NK-92 (cell line): ENCODE measurements at regions not wholly inside any gene's neighbourhood (a gene's known extent, or its start where the extent isn't known, plus 50 kb on each side); places are given as distances from the start of the nearest gene placed in this dataset.
"Not testable (repeated sequence)": the region's sequence is repeated elsewhere in the genome, so short reads cannot be mapped to it uniquely, and the experiment has no call there.

Experiments used
- DNase-seq: peaks from one replicate; lab custom pipeline; 2025; ENCODE audit not compliant: unreplicated experiment; lab: John Stamatoyannopoulos, UW

DNA sequence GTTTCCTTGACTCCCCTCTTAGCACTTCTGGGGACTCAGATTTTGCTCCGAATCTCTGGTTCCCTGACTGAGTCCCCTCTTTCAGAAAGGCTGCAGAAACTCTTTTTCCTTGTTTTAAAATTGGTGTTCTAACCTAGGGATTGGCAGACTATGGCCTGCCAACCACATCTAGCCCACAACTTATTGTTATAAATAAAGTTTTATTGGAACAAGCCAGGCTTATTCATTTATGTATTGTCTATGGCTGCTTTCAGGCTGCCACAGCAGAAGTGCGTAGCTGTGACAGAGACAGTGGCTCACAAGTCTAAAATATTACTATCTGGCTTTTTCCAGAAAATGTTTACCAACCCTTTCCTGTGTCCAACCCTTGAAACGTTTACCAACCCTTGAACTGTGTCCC, 81.7 kb downstream of the IER5 start:
- DNase-seq: no peak

- DNase-seq: no peak
Measured at GRCh38 chr1:181172082-181172481, 83.6 kb downstream of the IER5 start.

GRCh38 chr1:181173761-181174447, 85.4 kb downstream of the IER5 start:
- no peak for DNase-seq

GRCh38 chr1:181174861-181175260, 86.4 kb downstream of the IER5 start:
- DNase-seq: no peak

- DNase-seq: no peak
Measured at GRCh38 chr1:181175356-181175910, 86.9 kb downstream of the IER5 start.

GRCh38 chr1:181175955-181176354, 87.5 kb downstream of the IER5 start:
- DNase-seq: no peak

- no peak for DNase-seq
Measured at GRCh38 chr1:181178241-181178879, 89.9 kb downstream of the IER5 start.

DNA sequence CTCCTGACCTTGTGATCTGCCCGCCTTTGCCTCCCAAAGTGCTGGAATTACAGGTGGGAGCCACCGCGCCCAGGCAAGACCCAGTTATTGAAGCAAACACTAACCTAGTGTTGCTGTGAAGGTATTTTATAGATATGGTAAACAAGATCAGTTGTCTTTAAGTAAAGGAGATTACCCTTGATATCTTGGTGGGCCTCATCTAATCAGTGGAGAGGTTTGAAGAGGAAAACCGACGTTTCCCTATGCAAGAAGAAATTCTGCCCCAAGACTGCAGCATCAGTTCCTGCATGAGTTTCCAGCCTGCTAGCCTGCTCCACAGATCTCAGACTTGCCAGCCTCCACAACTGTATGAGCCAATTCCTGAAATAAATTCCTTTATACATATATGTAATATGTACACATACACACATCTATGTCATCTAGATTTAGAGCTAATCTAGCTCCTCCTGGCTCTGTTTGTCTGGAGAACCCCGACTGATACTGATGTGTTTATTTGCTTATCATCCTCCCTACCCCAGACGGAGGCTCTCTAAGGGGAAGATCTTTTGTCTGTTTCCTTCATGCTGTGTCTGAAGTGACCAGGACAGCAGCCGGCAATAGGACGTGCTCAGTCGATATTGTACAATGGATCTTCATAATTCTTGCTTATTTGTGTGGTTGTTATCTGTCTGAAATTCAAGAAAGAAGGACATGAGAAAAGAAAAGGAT, 90.9 kb downstream of the IER5 start:
- no peak for DNase-seq

DNA sequence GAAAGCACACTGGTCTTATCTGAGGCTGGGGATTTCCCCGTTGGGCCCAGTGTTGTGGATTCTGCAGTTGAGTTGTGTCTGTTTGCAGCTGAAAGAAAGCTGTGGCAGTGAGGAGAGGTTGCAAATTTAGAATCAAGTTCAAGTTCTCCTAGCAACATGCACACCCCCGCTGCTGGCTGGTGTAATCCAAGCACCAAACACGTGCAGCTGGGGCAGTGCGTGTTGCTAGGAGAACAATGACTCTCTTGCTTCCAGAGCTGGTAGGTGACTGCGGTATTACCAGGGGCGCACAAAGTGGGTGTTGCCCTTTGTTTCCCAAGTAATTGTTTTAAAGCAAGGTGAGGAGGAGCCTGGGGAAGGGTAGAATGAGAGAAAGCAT, 91.5 kb downstream of the IER5 start:
- DNase-seq: no peak

GRCh38 chr1:181180407-181181031, 92.0 kb downstream of the IER5 start:
- no peak for DNase-seq

DNA sequence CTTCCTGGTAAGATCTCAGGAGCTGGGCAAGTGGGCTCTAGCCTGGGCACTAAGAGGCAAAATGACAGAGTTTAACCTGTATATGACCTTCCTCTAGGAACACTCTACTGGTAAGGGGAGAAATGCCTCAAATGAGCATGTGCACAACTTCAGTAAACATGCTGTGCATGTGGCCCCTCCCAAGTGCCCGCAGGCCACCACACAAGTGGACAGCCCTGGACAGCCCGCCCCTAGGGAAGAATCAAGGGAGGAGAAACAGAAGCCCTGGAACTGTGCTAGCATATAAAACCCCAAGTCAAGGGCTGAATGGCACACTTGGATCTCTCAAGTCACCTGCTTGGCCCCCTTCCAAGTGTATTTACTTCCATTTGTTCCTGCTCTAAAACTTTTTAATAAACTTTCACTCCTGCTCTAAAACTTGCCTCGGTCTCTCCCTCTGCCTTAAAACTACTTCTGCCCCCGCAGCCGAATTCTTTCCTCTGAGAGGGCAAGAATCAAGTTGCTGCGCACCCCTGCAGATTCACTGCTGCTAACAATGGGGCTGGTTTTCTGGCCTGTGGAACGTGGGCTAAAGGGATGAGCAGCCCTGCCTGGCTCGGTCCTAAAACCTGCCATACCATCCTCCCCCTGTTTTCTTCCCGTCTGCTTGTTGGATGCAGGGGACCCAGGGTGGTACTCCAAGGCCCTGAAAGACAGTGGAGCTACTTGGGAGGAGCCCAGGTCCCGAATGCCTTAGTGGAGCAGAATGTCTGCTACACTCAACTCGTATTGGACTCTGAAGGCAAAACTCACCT, 93.5 kb downstream of the IER5 start:
- no peak for DNase-seq

- DNase-seq: no peak
Measured at GRCh38 chr1:181184621-181185020, 96.1 kb downstream of the IER5 start.

- DNase-seq: no peak
Measured at GRCh38 chr1:181185461-181185860, 97.0 kb downstream of the IER5 start.

DNA sequence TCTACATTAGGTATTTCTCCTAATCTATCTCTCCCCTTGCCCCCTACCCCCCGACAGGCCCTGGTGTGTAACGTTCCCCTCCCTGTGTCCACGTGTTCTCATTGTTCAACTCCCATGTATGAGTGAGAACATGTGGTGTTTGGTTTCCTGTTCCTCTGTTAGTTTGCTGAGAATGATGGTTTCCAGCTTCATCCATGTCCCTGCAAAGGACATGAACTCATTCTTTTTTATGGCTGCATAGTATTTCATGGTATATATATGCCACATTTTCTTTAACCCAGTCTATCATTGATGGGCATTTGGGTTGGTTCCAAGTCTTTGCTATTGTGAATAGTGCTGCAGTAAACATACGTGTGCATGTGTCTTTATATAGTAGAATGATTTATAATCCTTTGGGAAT, 97.6 kb downstream of the IER5 start:
- not testable (repeated sequence) for DNase-seq

DNA sequence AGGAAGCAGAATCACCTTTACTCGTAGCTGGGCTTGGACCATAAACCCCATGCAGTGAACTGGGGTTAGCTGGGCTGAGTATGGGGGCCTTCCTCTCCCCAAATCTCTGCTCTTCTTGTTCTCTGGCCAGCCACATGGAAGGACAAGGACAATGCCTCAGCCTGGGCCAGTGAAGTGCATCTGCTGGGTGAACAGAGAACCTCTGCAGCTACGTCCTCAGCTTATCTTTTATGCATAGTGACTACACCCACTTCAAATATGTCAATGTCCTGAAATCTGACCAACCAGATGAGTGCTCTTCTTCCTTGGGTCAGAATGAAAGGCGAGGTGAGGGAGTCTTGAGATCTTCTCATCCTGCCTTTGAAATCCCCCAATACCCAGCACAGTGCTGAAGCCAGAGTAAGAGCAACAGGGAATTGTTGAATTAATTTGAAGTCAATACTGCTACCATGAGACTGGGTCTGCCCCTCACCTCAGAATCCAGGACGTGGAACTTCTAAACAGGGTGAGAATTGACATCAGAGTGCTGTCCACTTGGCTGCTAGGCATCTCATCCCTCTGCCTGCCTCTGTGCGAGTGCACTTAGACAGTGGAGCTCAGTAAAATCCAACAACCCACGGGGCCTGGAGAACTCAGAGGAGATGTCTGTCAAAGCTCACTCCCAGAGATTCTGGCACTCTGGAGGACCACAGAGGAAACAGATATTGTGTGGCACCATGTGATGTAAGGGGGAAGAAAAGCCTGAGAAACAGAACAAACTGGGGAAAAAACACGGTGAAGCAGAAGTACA, 99.0 kb downstream of the IER5 start:
- no peak for DNase-seq

GRCh38 chr1:181189245-181189644, 100.7 kb downstream of the IER5 start:
- no peak for DNase-seq

DNA sequence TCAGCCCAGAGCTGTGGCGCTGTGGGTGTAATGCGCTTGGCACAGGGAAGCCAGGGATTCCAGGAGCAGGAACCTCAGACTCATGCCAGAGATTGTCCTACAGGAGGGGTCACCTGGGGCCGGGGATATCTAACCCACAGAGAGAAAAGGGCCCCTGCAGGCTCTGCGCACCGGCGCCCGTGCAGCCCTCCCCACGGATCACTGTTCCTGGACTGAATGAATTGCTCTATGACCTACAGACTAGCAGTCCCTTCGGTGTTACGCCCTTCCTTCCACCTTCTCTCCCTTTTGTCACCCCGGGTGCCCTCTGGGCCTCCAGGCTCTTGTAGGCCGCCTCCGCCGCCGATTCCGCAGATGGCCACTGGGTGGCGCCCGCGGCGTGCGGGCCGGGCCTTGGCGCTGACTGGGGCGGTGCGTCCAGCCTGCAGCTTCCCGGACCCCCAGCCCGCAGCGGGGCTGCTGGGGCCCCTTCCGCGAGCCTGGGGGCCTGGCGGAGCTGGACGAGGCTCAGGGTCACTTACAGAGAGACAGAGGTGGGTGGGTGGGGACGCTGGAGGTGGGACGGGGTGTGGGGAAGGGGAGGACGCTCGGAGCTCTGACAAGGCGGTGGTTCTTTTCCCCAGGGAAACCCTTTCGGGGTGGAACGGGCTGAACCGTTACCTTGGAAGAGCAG, 101.3 kb downstream of the IER5 start:
- no peak for DNase-seq

- DNase-seq: no peak
Measured at GRCh38 chr1:181190364-181191035, 102.0 kb downstream of the IER5 start.

DNA sequence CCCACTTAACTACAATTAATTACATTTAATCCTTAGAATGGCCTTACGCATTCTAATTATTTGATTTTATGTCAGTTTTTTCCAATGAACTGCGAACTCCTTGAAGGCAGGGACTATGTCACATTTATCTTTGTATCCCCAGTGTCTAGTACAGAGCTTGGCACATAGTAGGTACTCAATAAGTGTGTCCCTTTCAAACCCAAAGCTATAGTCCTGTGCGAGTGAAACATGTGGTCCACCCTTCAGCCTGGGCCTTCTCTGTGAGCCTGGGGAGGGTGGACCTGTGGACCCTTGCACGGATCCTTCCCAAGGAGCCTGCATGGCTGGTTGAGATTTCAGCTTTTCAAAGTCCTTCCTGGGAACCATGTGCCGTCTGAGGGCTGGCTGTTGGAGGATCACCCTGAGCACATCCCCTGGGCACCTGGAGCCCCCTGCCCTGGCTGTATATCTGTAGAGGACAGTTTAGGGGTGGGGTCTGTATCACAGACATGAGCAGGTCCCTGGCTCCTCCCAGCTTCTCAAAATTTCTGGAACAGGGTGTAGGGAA, 103.1 kb downstream of the IER5 start:
- DNase-seq: no peak
